GM06990 (cell line): ENCODE measurements at regions not wholly inside any gene's neighbourhood (a gene's known extent, or its start where the extent isn't known, plus 50 kb on each side); places are given as distances from the start of the nearest gene placed in this dataset.
"Not testable (repeated sequence)": the region's sequence is repeated elsewhere in the genome, so short reads cannot be mapped to it uniquely, and the experiment has no call there.

Experiments used
- DNase-seq: peaks from one replicate; pipeline ENCODE4 v3.0.0-alpha.2; 2011; ENCODE audit not compliant: insufficient read length; ENCODE audit errors: extremely low read depth
- H3K27me3 ChIP-seq: replicated peaks from 2 replicates; pipeline ENCODE4 v1.6.0; 2011; ENCODE audit warnings: low read length; ENCODE audit not compliant: control insufficient read depth, insufficient read depth
- H3K36me3 ChIP-seq: 2 replicates; pipeline ENCODE4 v1.5.1; 2011; ENCODE audit warnings: low read length; ENCODE audit not compliant: control insufficient read depth, insufficient read depth
- H3K4me3 ChIP-seq: replicated peaks from 2 replicates; pipeline ENCODE4 v1.5.1; 2011; ENCODE audit warnings: low read depth, mild to moderate bottlenecking, control low read depth, low read length
- TF ChIP-seq, protein P1 (sequence below): IDR thresholded peaks from 2 replicates; pipeline ENCODE4 v1.5.1; 2011; ENCODE audit warnings: low read length, control low read depth, mild to moderate bottlenecking, inconsistent platforms; ENCODE audit not compliant: insufficient read depth, poor library complexity, severe bottlenecking

DNA sequence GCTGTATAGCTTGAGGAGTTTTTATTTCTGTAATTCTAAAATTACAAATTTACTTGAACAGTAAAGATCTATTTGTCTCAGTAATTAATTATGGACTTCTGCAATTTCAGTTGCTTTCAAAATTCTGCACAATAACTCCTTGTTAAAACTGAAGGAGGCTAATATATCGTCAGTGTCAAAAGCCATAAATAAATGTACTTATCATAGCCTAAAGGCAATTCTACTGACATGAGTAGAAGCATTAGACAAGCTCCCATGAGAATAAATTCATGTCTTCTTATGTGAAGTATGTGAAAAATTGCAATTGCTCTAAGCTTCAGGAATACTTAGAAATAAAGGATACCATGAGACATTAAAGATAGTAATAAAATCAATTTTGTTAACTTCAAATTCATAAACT, 381.2 kb upstream of the PCDH10 start:
- TF ChIP-seq, protein P1, sequence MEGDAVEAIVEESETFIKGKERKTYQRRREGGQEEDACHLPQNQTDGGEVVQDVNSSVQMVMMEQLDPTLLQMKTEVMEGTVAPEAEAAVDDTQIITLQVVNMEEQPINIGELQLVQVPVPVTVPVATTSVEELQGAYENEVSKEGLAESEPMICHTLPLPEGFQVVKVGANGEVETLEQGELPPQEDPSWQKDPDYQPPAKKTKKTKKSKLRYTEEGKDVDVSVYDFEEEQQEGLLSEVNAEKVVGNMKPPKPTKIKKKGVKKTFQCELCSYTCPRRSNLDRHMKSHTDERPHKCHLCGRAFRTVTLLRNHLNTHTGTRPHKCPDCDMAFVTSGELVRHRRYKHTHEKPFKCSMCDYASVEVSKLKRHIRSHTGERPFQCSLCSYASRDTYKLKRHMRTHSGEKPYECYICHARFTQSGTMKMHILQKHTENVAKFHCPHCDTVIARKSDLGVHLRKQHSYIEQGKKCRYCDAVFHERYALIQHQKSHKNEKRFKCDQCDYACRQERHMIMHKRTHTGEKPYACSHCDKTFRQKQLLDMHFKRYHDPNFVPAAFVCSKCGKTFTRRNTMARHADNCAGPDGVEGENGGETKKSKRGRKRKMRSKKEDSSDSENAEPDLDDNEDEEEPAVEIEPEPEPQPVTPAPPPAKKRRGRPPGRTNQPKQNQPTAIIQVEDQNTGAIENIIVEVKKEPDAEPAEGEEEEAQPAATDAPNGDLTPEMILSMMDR = no peak
- no peak for DNase-seq
- no peaks in the 10 kb centered on the region for H3K36me3 ChIP-seq
- no peaks in the 10 kb centered on the region for H3K27me3 ChIP-seq
- H3K4me3 ChIP-seq = no peak overlapping the region

DNA sequence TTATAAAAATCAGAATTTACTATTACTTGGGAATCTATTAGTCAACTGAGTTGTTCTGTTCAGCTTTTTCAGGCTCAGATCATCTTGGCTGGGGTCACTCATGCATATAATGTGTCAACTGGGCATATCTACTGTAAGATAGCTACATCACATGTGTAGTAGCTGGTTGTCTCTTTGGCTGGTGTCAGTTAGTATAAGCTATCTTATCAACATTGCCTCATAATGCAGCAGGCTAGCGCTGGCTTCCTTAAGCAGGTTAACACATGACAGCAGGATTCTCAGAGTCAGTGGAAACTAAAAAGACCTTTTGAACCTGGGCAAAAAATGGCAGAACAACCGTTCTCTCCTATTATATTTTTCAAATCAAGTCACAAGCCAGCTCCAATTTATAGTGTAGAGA, 378.3 kb upstream of the PCDH10 start:
- Histone ChIP-seq H3K36me3 (no peaks in the 10 kb centered on the region), H3K4me3 (no peak overlapping the region), H3K27me3 (no peaks in the 10 kb centered on the region)
- TF ChIP-seq, protein P1 = no peak
- no peak for DNase-seq

DNA sequence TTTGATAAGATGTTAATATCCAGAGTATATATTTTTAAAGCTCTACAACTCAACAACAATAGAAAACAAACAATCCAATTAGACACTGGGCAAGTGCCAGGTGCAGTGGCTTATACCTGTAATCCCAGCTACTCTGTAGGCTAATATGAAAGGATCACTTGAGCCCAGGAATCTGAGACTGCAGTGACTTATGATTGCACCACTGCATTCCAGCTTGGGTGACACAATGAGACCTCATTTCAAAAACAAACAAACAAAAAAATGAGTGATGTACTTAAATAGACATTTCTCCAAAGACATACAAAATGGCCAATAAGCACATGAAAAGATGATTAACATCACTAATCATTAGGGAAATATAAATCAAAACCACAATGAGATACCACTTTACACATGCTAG, 356.8 kb upstream of the PCDH10 start:
- no peak for DNase-seq
- TF ChIP-seq, protein P1 = no peak
- no peaks in the 10 kb centered on the region for H3K27me3 ChIP-seq
- H3K4me3 ChIP-seq = no peak overlapping the region
- H3K36me3 ChIP-seq = no peaks in the 10 kb centered on the region

DNA sequence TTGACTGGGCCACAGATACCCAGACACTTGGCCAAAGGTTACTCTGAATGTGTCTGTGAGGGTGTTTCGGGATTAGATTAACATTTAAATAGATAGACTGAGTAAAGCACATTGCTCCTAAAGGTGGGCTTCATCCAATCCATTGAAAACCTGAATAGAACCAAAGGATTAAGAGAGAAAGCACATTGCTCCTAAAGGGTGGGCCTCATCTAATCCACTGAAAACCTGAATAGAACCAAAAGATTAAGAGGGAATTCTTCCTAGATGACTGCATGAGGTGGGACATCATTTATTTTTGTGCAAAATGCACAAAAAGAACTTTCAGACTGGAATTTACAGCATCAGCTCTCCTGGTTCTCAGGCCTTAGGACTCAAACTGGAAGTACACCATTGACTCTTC, 351.2 kb upstream of the PCDH10 start:
- TF ChIP-seq, protein P1 = no peak
- H3K36me3 ChIP-seq = no peaks in the 10 kb centered on the region
- no peak overlapping the region for H3K4me3 ChIP-seq
- H3K27me3 ChIP-seq = no peaks in the 10 kb centered on the region
- no peak for DNase-seq

DNA sequence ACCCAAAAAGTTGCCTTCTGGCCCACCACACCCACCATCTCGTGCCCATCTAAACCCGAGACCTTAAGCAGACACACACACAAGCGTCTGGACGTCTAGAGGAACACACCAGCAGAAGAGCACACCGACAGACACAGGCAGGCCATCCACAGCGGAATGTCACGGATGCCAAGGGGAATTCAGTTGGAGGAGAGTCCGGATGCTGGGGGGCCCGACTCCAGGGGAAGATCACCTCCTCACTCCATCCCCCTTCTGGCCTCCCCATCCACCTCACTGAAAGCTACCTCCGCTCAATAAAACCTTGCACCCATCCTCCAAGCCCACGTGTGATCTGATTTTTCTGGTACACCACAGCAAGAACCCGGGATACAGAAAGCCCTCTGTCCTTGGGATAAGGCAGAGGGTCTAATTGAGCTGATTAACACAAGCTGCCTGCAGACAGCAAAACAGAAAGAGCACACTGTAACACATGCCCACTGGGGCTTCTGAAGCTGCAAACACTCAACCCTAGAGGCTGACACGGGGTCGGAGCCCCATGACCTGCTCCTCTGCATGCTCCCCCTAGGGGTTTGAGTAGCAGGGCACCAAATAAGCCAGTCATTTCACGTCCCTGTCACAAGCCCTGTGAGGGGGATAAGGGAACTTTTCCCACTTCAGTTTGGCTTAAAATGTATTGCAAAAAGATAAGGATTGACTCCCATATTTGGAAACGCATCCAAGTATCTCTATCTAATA, 339.6 kb upstream of the PCDH10 start:
- no peak for DNase-seq
- H3K4me3 ChIP-seq = no peak overlapping the region
- H3K36me3 ChIP-seq = no peaks in the 10 kb centered on the region
- H3K27me3 ChIP-seq = no peaks in the 10 kb centered on the region
- TF ChIP-seq, protein P1 = no peak

DNA sequence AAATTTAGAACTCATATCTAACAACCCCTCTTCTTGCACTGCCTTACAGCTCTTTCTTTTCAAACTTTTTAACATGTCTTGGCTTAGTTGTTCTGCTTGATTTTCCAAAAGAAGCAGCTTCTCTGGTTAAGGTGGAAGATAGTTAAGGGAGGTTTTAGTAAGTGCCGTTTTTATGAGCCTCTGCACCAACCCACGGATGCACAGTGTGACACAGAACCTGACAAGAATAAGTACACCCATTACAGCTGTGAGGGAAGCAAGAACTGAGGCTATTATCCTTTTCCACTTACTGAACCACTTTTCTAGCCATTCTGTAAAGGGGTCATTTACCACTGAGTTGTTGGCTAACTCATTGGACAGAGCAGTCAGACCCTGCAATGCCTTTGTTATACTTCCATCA, 336.0 kb upstream of the PCDH10 start:
- H3K27me3 ChIP-seq, H3K4me3 ChIP-seq, DNase-seq, H3K36me3 ChIP-seq: not testable (repeated sequence)
